GM23338 (cell line): ENCODE measurements at regions not wholly inside any gene's neighbourhood (a gene's known extent, or its start where the extent isn't known, plus 50 kb on each side); places are given as distances from the start of the nearest gene placed in this dataset.

ENCODE experiments used
- ATAC-seq: fragments of 200-7000 bp; cut with Tn5 transposase; 3 replicates; pipeline ENCODE4 v1.9.1; 2020
- DNase-seq: peaks from one replicate; pipeline ENCODE4 v3.0.0-alpha.2; 2015; ENCODE audit warnings: low spot score
- H2AFZ ChIP-seq: fragments of 200-600 bp; sonication (generic); 2 replicates; pipeline ENCODE4 v1.8.0; 2016; ENCODE audit warnings: antibody characterized with exemption, mild to moderate bottlenecking, moderate library complexity
- H3F3A ChIP-seq: fragments of 200-600 bp; sonication (generic); replicated peaks from 2 replicates; pipeline ENCODE4 v1.8.0; 2017; ENCODE audit warnings: antibody characterized with exemption, mixed run types, low read depth
- H3K27ac ChIP-seq: fragments of 200-600 bp; sonication (generic); 2 replicates; pipeline ENCODE4 v1.6.1; 2016; ENCODE audit warnings: low read depth
- H3K27me3 ChIP-seq: fragments of 200-600 bp; sonication (generic); 2 replicates; pipeline ENCODE4 v1.8.0; 2016; ENCODE audit warnings: mild to moderate bottlenecking, mixed run types, moderate library complexity; ENCODE audit not compliant: insufficient read depth
- H3K36me3 ChIP-seq: fragments of 200-600 bp; sonication (generic); 2 replicates; pipeline ENCODE4 v1.8.0; 2016; ENCODE audit warnings: mild to moderate bottlenecking; ENCODE audit not compliant: insufficient read depth
- H3K4me1 ChIP-seq: fragments of 200-600 bp; sonication (generic); 2 replicates; pipeline ENCODE4 v1.8.0; 2016; ENCODE audit warnings: mild to moderate bottlenecking, moderate library complexity; ENCODE audit not compliant: insufficient read depth
- H3K4me2 ChIP-seq: fragments of 200-600 bp; sonication (generic); 2 replicates; pipeline ENCODE4 v1.7.1; 2017; ENCODE audit warnings: mixed run types
- H3K4me3 ChIP-seq: fragments of 200-600 bp; sonication (generic); 2 replicates; pipeline ENCODE4 v1.6.1; 2016; ENCODE audit warnings: mixed run types
- H3K79me2 ChIP-seq: fragments of 200-600 bp; sonication (generic); replicated peaks from 2 replicates; pipeline ENCODE4 v1.8.0; 2017; ENCODE audit warnings: mild to moderate bottlenecking; ENCODE audit not compliant: insufficient read depth
- H3K9me2 ChIP-seq: fragments of 200-600 bp; sonication (generic); 2 replicates; pipeline ENCODE4 v1.8.0; 2017; ENCODE audit not compliant: insufficient read depth
- H4K20me1 ChIP-seq: fragments of 200-600 bp; sonication (generic); replicated peaks from 2 replicates; pipeline ENCODE4 v1.8.0; 2017; ENCODE audit warnings: mild to moderate bottlenecking; ENCODE audit not compliant: insufficient read depth
- H3K27ac Mint-ChIP-seq: 2 replicates; pipeline ENCODE4 v1.8.0; 2020; ENCODE audit warnings: inconsistent platforms, mild to moderate bottlenecking, moderate library complexity, mixed read lengths
- H3K27me3 Mint-ChIP-seq: 3 replicates; pipeline ENCODE4 v1.8.0; 2022; ENCODE audit warnings: low read depth, mild to moderate bottlenecking, moderate library complexity, mixed read lengths, inconsistent platforms; ENCODE audit not compliant: insufficient read depth, poor library complexity
- H3K36me3 Mint-ChIP-seq: 3 replicates; pipeline ENCODE4 v1.8.0; 2021; ENCODE audit warnings: low read depth, mild to moderate bottlenecking, inconsistent platforms, moderate library complexity, mixed read lengths
- H3K4me1 Mint-ChIP-seq: 3 replicates; pipeline ENCODE4 v1.8.0; 2020; ENCODE audit warnings: mild to moderate bottlenecking, inconsistent platforms, mixed read lengths
- H3K4me3 Mint-ChIP-seq: 3 replicates; pipeline ENCODE4 v1.8.0; 2021; ENCODE audit warnings: moderate library complexity, mild to moderate bottlenecking, inconsistent platforms, mixed read lengths
- H3K9me3 Mint-ChIP-seq: 3 replicates; pipeline ENCODE4 v1.8.0; 2020; ENCODE audit warnings: moderate library complexity, mild to moderate bottlenecking, inconsistent platforms, mixed read lengths
- CREB1 ChIP-seq: fragments of 250-450 bp; sonication (Bioruptor Pico); IDR thresholded peaks from 2 replicates; pipeline ENCODE4 v1.5.0; 2020; ENCODE audit warnings: low read depth, mild to moderate bottlenecking, moderate library complexity
- CTCF ChIP-seq, 2 experiments: fragments of 200-600 bp in 1 of 2; sonication (generic) in 1 of 2; conservative IDR thresholded peaks; 2 replicates each; pipeline versions ENCODE4 v1.5.1 to v1.6.1; 2016 to 2017; ENCODE audit warnings: antibody characterized with exemption in 2 of 2, low read depth in 2 of 2, mild to moderate bottlenecking in 2 of 2, moderate library complexity in 1 of 2
- ETS1 ChIP-seq: IDR thresholded peaks from 2 replicates; pipeline ENCODE4 v1.6.1; 2016; ENCODE audit warnings: antibody characterized with exemption
- EZH2 ChIP-seq: fragments of 200-600 bp; sonication (generic); IDR thresholded peaks from one replicate; pipeline ENCODE4 v1.8.0; 2017; ENCODE audit warnings: antibody characterized with exemption, mild to moderate bottlenecking, low read depth; ENCODE audit not compliant: unreplicated experiment
- EZH2phosphoT487 ChIP-seq: fragments of 200-600 bp; sonication (generic); IDR thresholded peaks from one replicate; pipeline ENCODE4 v1.8.1; 2018; ENCODE audit warnings: antibody characterized with exemption; ENCODE audit not compliant: unreplicated experiment
- JUNB ChIP-seq: IDR thresholded peaks from one replicate; pipeline ENCODE4 v1.6.1; 2016; ENCODE audit warnings: antibody characterized with exemption; ENCODE audit not compliant: unreplicated experiment
- NANOG ChIP-seq: IDR thresholded peaks from 2 replicates; pipeline ENCODE4 v1.6.1; 2016; ENCODE audit warnings: antibody characterized with exemption, borderline replicate concordance
- POLR2AphosphoS5 ChIP-seq: IDR thresholded peaks from 2 replicates; pipeline ENCODE4 v1.6.1; 2016; ENCODE audit warnings: antibody characterized with exemption, low read depth
- REST ChIP-seq: IDR thresholded peaks from one replicate; pipeline ENCODE4 v1.6.1; 2018; ENCODE audit warnings: antibody characterized with exemption; ENCODE audit not compliant: unreplicated experiment
- STAT1 ChIP-seq: IDR thresholded peaks from one replicate; pipeline ENCODE4 v1.6.1; 2016; ENCODE audit warnings: antibody characterized with exemption; ENCODE audit not compliant: unreplicated experiment
- ZNF114 ChIP-seq: fragments of 250-450 bp; sonication (Bioruptor Pico); IDR thresholded peaks from 2 replicates; pipeline ENCODE4 v1.5.0; 2020; ENCODE audit warnings: mild to moderate bottlenecking, moderate library complexity
- ZNF331 ChIP-seq: fragments of 250-450 bp; sonication (Bioruptor Pico); IDR thresholded peaks from 2 replicates; pipeline ENCODE4 v1.5.0; 2020; ENCODE audit warnings: low read depth, mild to moderate bottlenecking, moderate library complexity
- ZNF462 ChIP-seq: fragments of 250-450 bp; sonication (Bioruptor Pico); IDR thresholded peaks from 2 replicates; pipeline ENCODE4 v1.5.0; 2020; ENCODE audit warnings: mild to moderate bottlenecking, moderate library complexity

- Histone ChIP-seq H2AFZ (no peak overlapping the region), H3K27me3 (no peaks in the 10 kb centered on the region), H3K27ac (no peak overlapping the region), H3K79me2 (no peaks in the 10 kb centered on the region), H3K4me2 (no peak overlapping the region), H3K4me3 (no peak overlapping the region), H3K9me2 (no peaks in the 10 kb centered on the region), H3F3A (0 out of 2 replicates have a peak, but pooled peaks cover 2% of the 10 kb centered on the region), H3K36me3 (no peaks in the 10 kb centered on the region; the same call in 1 of the 2 replicates), H4K20me1 (no peaks in the 10 kb centered on the region), H3K4me1 (no peaks in the 10 kb centered on the region)
- peaks cover 1% of the 10 kb centered on the region; the same call in 1 of the 3 replicates for H3K9me3 Mint-ChIP-seq
- peaks cover 10% of the 10 kb centered on the region for H3K27me3 Mint-ChIP-seq
- H3K4me3 Mint-ChIP-seq = no peak overlapping the region
- ATAC-seq = peak; percentile 65
- peaks cover 11% of the 10 kb centered on the region for H3K4me1 Mint-ChIP-seq
- no peak for TF ChIP-seq REST
- no peak for TF ChIP-seq ZNF114 (CRISPR knock-in tag)
- no peak for TF ChIP-seq EZH2
- TF ChIP-seq POLR2AphosphoS5 = no peak
- TF ChIP-seq STAT1 = no peak
- no peak for TF ChIP-seq ZNF331 (CRISPR knock-in tag)
- no peak for TF ChIP-seq NANOG
- TF ChIP-seq CTCF (conservative IDR thresholded peaks at IDR 0.05; ENCODE audit: low read depth in 2 of 2) = no peak
- no peak for TF ChIP-seq ETS1
- no peak for TF ChIP-seq ZNF462 (CRISPR knock-in tag)
- TF ChIP-seq JUNB = no peak
- TF ChIP-seq EZH2phosphoT487 = no peak
- TF ChIP-seq CREB1 = no peak
- 0 out of 2 replicates have a peak overlapping the region, but pooled peaks have one; percentile 44 for H3K27ac Mint-ChIP-seq
- no peaks in the 10 kb centered on the region for H3K36me3 Mint-ChIP-seq
- no peak for DNase-seq
Observed at GRCh38 chr12:124080649-124081048, 107.6 kb downstream of the ZNF664 start.
